Liver (tissue), 7 donors: ENCODE measurements at regions not wholly inside any gene's neighbourhood (a gene's known extent, or its start where the extent isn't known, plus 50 kb on each side); places are given as distances from the start of the nearest gene placed in this dataset.

ENCODE experiments used
- DNase-seq: peaks from one replicate; pipeline ENCODE4 v3.0.0-alpha.2; 2017; ENCODE audit warnings: low spot score
- H3K27ac ChIP-seq, 2 donors: one replicate each; pipeline ENCODE4 v1.7.0; 2013; ENCODE audit warnings: inconsistent platforms in 2 of 2, low read length in 2 of 2, control low read depth in 1 of 2, low read depth in 1 of 2, mild to moderate bottlenecking in 1 of 2
- H3K27me3 ChIP-seq, 4 donors: one replicate each; pipeline versions ENCODE4 v1.6.1 to v1.7.0; 2013; ENCODE audit warnings: low read length in 3 of 4, inconsistent platforms in 1 of 4, mild to moderate bottlenecking in 1 of 4, moderate library complexity in 1 of 4; ENCODE audit not compliant: control insufficient read depth in 4 of 4, insufficient read depth in 4 of 4
- H3K36me3 ChIP-seq, 4 donors: one replicate each; pipeline versions ENCODE4 v1.6.1 to v1.7.0; 2013; ENCODE audit warnings: low read length in 3 of 4, mild to moderate bottlenecking in 3 of 4, low read depth in 1 of 4, moderate library complexity in 1 of 4; ENCODE audit not compliant: control insufficient read depth in 4 of 4, insufficient read depth in 3 of 4
- H3K4me1 ChIP-seq, 4 donors: one replicate each; pipeline versions ENCODE4 v1.6.1 to v1.7.0; 2013; ENCODE audit warnings: low read length in 3 of 4, mild to moderate bottlenecking in 3 of 4, moderate library complexity in 1 of 4; ENCODE audit not compliant: control insufficient read depth in 4 of 4, insufficient read depth in 4 of 4
- H3K4me3 ChIP-seq, 3 donors: one replicate each; pipeline versions ENCODE4 v1.6.1 to v1.7.0; 2013; ENCODE audit warnings: low read length in 3 of 3, control low read depth in 1 of 3, low read depth in 1 of 3, mild to moderate bottlenecking in 1 of 3
- H3K9ac ChIP-seq, 2 donors: one replicate each; pipeline ENCODE4 v1.7.0; 2013; ENCODE audit warnings: low read length in 2 of 2, mild to moderate bottlenecking in 2 of 2, moderate library complexity in 2 of 2, control low read depth in 1 of 2, low read depth in 1 of 2
- H3K9me3 ChIP-seq, 4 donors: one replicate each; pipeline versions ENCODE4 v1.6.1 to v1.7.0; 2013; ENCODE audit warnings: low read length in 3 of 4; ENCODE audit not compliant: control insufficient read depth in 4 of 4
- ATF3 ChIP-seq: IDR thresholded peaks from 2 replicates; pipeline ENCODE4 v1.6.1; 2016; ENCODE audit warnings: antibody characterized with exemption
- EGR1 ChIP-seq, 2 donors: IDR thresholded peaks; 2 replicates each; pipeline ENCODE4 v1.6.1; 2016 to 2018; ENCODE audit warnings: antibody characterized with exemption in 2 of 2, low read depth in 2 of 2
- FOXA1 ChIP-seq: IDR thresholded peaks from 2 replicates; pipeline ENCODE4 v1.6.1; 2016; ENCODE audit warnings: antibody characterized with exemption
- FOXA2 ChIP-seq: IDR thresholded peaks from 2 replicates; pipeline ENCODE4 v1.6.1; 2016; ENCODE audit warnings: antibody characterized with exemption
- GABPA ChIP-seq, 2 donors: IDR thresholded peaks in 1 of 2; conservative IDR thresholded peaks in 1 of 2; 2 replicates each; pipeline ENCODE4 v1.6.1; 2016; ENCODE audit warnings: antibody characterized with exemption in 2 of 2, mild to moderate bottlenecking in 1 of 2, moderate library complexity in 1 of 2
- HNF4A ChIP-seq, 2 donors: conservative IDR thresholded peaks; 2 replicates each; pipeline ENCODE4 v1.6.1; 2016; ENCODE audit warnings: antibody characterized with exemption in 2 of 2, mild to moderate bottlenecking in 2 of 2
- HNF4G ChIP-seq: IDR thresholded peaks from 2 replicates; pipeline ENCODE4 v1.6.1; 2016; ENCODE audit warnings: antibody characterized with exemption
- JUND ChIP-seq, 2 donors: IDR thresholded peaks; 2 replicates each; pipeline ENCODE4 v1.6.1; 2016; ENCODE audit warnings: antibody characterized with exemption in 2 of 2
- MAX ChIP-seq: IDR thresholded peaks from 2 replicates; pipeline ENCODE4 v1.6.1; 2016; ENCODE audit warnings: antibody characterized with exemption
- NR2F2 ChIP-seq: IDR thresholded peaks from 2 replicates; pipeline ENCODE4 v1.6.1; 2016; ENCODE audit warnings: antibody characterized with exemption
- RAD21 ChIP-seq, 2 donors: IDR thresholded peaks; 2 replicates each; pipeline ENCODE4 v1.6.1; 2016; ENCODE audit warnings: antibody characterized with exemption in 2 of 2, mild to moderate bottlenecking in 2 of 2
- REST ChIP-seq: IDR thresholded peaks from 2 replicates; pipeline ENCODE4 v1.6.1; 2016; ENCODE audit warnings: antibody characterized with exemption, mild to moderate bottlenecking
- SP1 ChIP-seq: IDR thresholded peaks from 2 replicates; pipeline ENCODE4 v1.6.1; 2018; ENCODE audit warnings: antibody characterized with exemption, mild to moderate bottlenecking
- TAF1 ChIP-seq: conservative IDR thresholded peaks from 2 replicates; pipeline ENCODE4 v1.6.1; 2016; ENCODE audit warnings: antibody characterized with exemption, mild to moderate bottlenecking
- YY1 ChIP-seq: IDR thresholded peaks from 2 replicates; pipeline ENCODE4 v1.6.1; 2016; ENCODE audit warnings: antibody characterized with exemption, mild to moderate bottlenecking
- ZBTB33 ChIP-seq: IDR thresholded peaks from 2 replicates; pipeline ENCODE4 v1.6.1; 2016; ENCODE audit warnings: antibody characterized with exemption
- WGBS: extraction: QIAGEN DNeasy Blood & Tissue Kit; methylation state at CpG from one replicate; pipeline ENCODE4 v1.1.7; 2013; 5-methylcytosine and 5-hydroxymethylcytosine counted together
- donor health status: healthy.
- donor health status: healthy.
- donor health status: healthy.
- donor health status: healthy.

- no peak for DNase-seq
- Histone ChIP-seq H3K4me1 (no peaks in the 10 kb centered on the region), H3K27ac (no peak overlapping the region), H3K9me3 (no peaks in the 10 kb centered on the region), H3K36me3 (no peaks in the 10 kb centered on the region), H3K9ac (no peak overlapping the region), H3K27me3 (no peaks in the 10 kb centered on the region), H3K4me3 (no peak overlapping the region)
- 61% methylated on average over 4 of the region's 4 CpGs for WGBS
- TF ChIP-seq FOXA2: no peak
- no peak for TF ChIP-seq NR2F2
- no peak for TF ChIP-seq JUND (IDR thresholded peaks at IDR 0.05)
- no peak for TF ChIP-seq EGR1 (IDR thresholded peaks at IDR 0.05; ENCODE audit: low read depth in 2 of 2)
Measured at GRCh38 chr3:34107669-34108068, 309.2 kb downstream of the PDCD6IP start.

- Histone ChIP-seq H3K9ac (no peak overlapping the region), H3K9me3 (no peaks in the 10 kb centered on the region), H3K4me1 (no peaks in the 10 kb centered on the region), H3K27ac (no peak overlapping the region), H3K4me3 (no peak overlapping the region), H3K36me3 (no peaks in the 10 kb centered on the region), H3K27me3 (no peaks in the 10 kb centered on the region)
- TF ChIP-seq GABPA (IDR thresholded peaks at IDR 0.05 in 1 of 2, conservative IDR thresholded peaks at IDR 0.05 in 1 of 2): no peak
- no peak for TF ChIP-seq RAD21 (IDR thresholded peaks at IDR 0.05)
- no peak for DNase-seq
- WGBS: 69% methylated on average over 1 of the region's 1 CpG
Measured at GRCh38 chr3:34109021-34109420, 310.6 kb downstream of the PDCD6IP start.

- WGBS: 62% methylated on average over 2 of the region's 2 CpGs
Measured at GRCh38 chr3:34109846-34110245, 311.4 kb downstream of the PDCD6IP start.

More at GRCh38 chr3:34109846-34110245, 311.4 kb downstream of the PDCD6IP start:
- Histone ChIP-seq H3K9me3 (no peaks in the 10 kb centered on the region), H3K27ac (no peak overlapping the region), H3K4me1 (no peaks in the 10 kb centered on the region), H3K4me3 (no peak overlapping the region), H3K36me3 (no peaks in the 10 kb centered on the region), H3K9ac (no peak overlapping the region), H3K27me3 (no peaks in the 10 kb centered on the region)
- DNase-seq: no peak
- TF ChIP-seq YY1 (no peak), FOXA1 (no peak), NR2F2 (no peak), EGR1 (IDR thresholded peaks at IDR 0.05; ENCODE audit: low read depth in 2 of 2) (no peak), JUND (IDR thresholded peaks at IDR 0.05) (no peak), HNF4A (conservative IDR thresholded peaks at IDR 0.05) (no peak), ATF3 (no peak), MAX (no peak), SP1 (no peak), ZBTB33 (no peak), GABPA (IDR thresholded peaks at IDR 0.05 in 1 of 2, conservative IDR thresholded peaks at IDR 0.05 in 1 of 2) (no peak), HNF4G (no peak), TAF1 (no peak), REST (no peak)
